Small intestine (tissue), 7 donors: ENCODE measurements at regions not wholly inside any gene's neighbourhood (a gene's known extent, or its start where the extent isn't known, plus 50 kb on each side); places are given as distances from the start of the nearest gene placed in this dataset.

Experiments
- DNase-seq, 2 donors: peaks; one replicate each; pipeline versions ENCODE4 v3.0.0 to v3.0.0-alpha.2; 2013
- FAIRE-seq: peaks from 2 replicates; lab custom pipeline; 2012; peaks lifted over from hg19 to GRCh38; lab: Jason Lieb, UNC
- H3K27ac ChIP-seq, 3 donors: one replicate each; pipeline ENCODE4 v1.5.1; 2013; ENCODE audit warnings: low read length in 2 of 3, mild to moderate bottlenecking in 2 of 3, control low read depth in 1 of 3, inconsistent platforms in 1 of 3, low read depth in 1 of 3, moderate library complexity in 1 of 3
- H3K27me3 ChIP-seq, 3 donors: one replicate each; pipeline ENCODE4 v1.6.1; 2013; ENCODE audit warnings: low read length in 3 of 3, inconsistent platforms in 1 of 3; ENCODE audit not compliant: control insufficient read depth in 3 of 3, insufficient read depth in 3 of 3
- H3K36me3 ChIP-seq, 3 donors: one replicate each; pipeline ENCODE4 v1.6.1; 2013; ENCODE audit warnings: low read length in 3 of 3, inconsistent platforms in 1 of 3, low read depth in 1 of 3, mild to moderate bottlenecking in 1 of 3, moderate library complexity in 1 of 3; ENCODE audit not compliant: control insufficient read depth in 3 of 3, insufficient read depth in 2 of 3
- H3K4me1 ChIP-seq, 3 donors: one replicate each; pipeline ENCODE4 v1.6.1; 2013; ENCODE audit warnings: low read length in 2 of 3, inconsistent platforms in 1 of 3, low read depth in 1 of 3, mild to moderate bottlenecking in 1 of 3, moderate library complexity in 1 of 3; ENCODE audit not compliant: control insufficient read depth in 3 of 3, insufficient read depth in 2 of 3
- H3K4me3 ChIP-seq, 3 donors: one replicate each; pipeline ENCODE4 v1.5.1; 2013; ENCODE audit warnings: low read length in 3 of 3, control low read depth in 1 of 3, inconsistent platforms in 1 of 3, low read depth in 1 of 3, mild to moderate bottlenecking in 1 of 3, moderate library complexity in 1 of 3
- H3K9me3 ChIP-seq, 2 donors: one replicate each; pipeline ENCODE4 v1.6.1; 2013; ENCODE audit warnings: low read depth in 1 of 2, low read length in 1 of 2; ENCODE audit not compliant: control insufficient read depth in 2 of 2, insufficient read depth in 1 of 2
- WGBS, 3 donors: extraction: QIAGEN DNeasy Blood & Tissue Kit; methylation state at CpG; one replicate each; pipeline ENCODE4 v1.1.7; 2013; 5-methylcytosine and 5-hydroxymethylcytosine counted together
- donor health status: healthy with polysubstance abuse.
- donor health status: control.
- donor health status: control.
- donor health status: Bipolar disorder and iron deficiency.
- donor health status: healthy.

DNA sequence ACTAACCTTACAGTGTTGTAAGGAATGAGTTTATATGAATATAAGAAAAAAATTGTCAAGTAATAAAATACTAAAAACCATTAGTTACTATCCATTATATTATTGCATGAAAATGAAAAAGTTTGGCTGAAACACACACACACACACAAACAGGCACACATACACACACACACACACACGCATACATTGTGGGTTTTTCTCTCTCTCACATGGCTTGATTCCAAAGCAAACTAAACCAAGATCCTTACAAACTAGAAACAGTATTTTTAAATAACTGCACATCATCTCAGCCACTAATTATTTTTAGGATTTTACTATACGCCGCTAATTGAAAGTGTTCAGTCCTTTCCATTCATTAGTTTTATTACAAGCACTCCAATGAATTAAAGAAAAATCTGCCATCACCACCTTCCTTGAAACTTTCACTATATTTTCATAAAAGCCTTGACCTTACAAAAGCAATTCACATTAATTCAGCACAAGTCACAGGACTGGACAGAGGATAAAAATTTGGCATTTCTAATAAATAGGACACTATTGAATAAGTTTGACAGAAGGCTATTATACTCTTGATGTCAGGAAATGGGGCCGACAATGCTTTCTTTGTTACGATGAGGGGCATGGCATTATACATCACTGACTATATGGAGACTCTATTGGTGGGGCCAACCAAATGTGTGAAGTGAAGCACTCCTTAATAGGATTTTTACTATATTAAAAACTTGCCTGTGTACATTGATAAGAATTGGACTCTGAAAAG, 187.0 kb upstream of the ESRRG start:
- Histone ChIP-seq H3K4me3 (no peak overlapping the region), H3K36me3 (no peaks in the 10 kb centered on the region), H3K27me3 (no peaks in the 10 kb centered on the region), H3K9me3 (peaks cover 0 to 4% of the 10 kb centered on the region in 2 donors), H3K4me1 (peaks cover 0 to 11% (median 3%) of the 10 kb centered on the region in 3 donors), H3K27ac (no peak overlapping the region)
- 80 to 96% (median 86%) methylated on average over 5 of the region's 5 CpGs for WGBS, 3 donors
- DNase-seq (no peak), FAIRE-seq (no peak)

DNA sequence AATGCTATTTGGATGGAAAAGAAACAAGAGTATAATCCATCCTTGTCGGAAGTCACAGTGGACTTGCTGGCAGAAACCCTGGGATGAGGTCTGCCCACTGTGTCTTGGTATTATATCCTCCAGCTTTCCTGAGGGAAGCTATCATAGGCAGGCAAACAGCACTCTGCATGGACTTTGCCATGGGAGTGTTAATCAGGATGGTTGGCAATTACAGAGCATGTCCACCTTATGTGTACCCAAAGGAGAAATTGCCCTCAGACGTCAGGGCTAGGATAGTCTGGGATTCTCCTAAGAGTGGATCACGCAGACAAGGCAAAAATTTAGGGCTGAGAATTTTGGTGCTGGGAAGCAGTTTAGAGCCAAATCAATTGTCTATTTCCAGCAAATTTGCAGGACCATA, 184.9 kb upstream of the ESRRG start:
- Histone ChIP-seq H3K27me3 (no peaks in the 10 kb centered on the region), H3K9me3 (peaks cover 0 to 4% of the 10 kb centered on the region in 2 donors), H3K4me3 (no peak overlapping the region), H3K36me3 (no peaks in the 10 kb centered on the region), H3K4me1 (peaks cover 0 to 24% (median 3%) of the 10 kb centered on the region in 3 donors), H3K27ac (peak overlapping the region in 2 of 3 donors; percentile 11 to 35)
- DNase-seq, result peak; percentile 56 to 88
- FAIRE-seq, result no peak
- WGBS, 3 donors, result 64 to 84% (median 74%) methylated on average over 3 of the region's 3 CpGs

GRCh38 chr1:216907100-216907499, 183.9 kb upstream of the ESRRG start:
- FAIRE-seq, result no peak
- 89 to 92% (median 91%) methylated on average over 8 of the region's 8 CpGs for WGBS, 3 donors

GRCh38 chr1:216905781-216906180, 182.6 kb upstream of the ESRRG start:
- FAIRE-seq (no peak), DNase-seq (no peak)
- Histone ChIP-seq H3K4me3 (no peak overlapping the region), H3K9me3 (peaks cover 0 to 4% of the 10 kb centered on the region in 2 donors), H3K4me1 (peaks cover 0 to 36% (median 6%) of the 10 kb centered on the region in 3 donors), H3K27me3 (no peaks in the 10 kb centered on the region), H3K27ac (peak overlapping the region in 2 of 3 donors; percentile 71 to 81), H3K36me3 (no peaks in the 10 kb centered on the region)
- WGBS, 3 donors, result 67 to 83% (median 80%) methylated on average over 4 of the region's 4 CpGs

More at GRCh38 chr1:216907100-216907499, 183.9 kb upstream of the ESRRG start:
- no peak overlapping the region for H3K4me3 ChIP-seq
- peaks cover 0 to 4% of the 10 kb centered on the region in 2 donors for H3K9me3 ChIP-seq
- no peaks in the 10 kb centered on the region for H3K36me3 ChIP-seq
- no peak for DNase-seq
- H3K4me1 ChIP-seq, result peaks cover 0 to 34% (median 6%) of the 10 kb centered on the region in 3 donors
- no peak overlapping the region for H3K27ac ChIP-seq
- H3K27me3 ChIP-seq, result no peaks in the 10 kb centered on the region

DNA sequence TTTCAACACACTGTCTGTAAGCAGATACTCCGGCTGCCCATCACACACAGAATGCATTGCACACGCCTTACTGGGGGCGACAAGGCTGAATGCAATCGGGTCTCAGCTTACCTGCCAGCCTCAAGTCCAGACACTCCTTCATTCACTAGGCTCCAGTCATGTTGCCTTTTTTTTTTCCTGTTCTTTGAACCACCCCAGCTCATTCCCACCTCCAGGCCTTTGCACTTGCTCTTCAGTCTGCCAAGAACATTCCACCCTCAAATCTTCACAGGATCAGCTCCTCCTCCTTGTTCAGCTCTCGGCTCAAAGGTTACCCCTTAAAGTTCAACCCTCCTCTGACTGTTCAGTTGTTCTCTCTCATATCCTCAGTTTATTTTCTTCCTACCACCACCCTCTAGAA, 181.9 kb upstream of the ESRRG start:
- Histone ChIP-seq H3K27ac (peak overlapping the region; percentile 48 to 86 (median 81)), H3K36me3 (no peaks in the 10 kb centered on the region), H3K27me3 (no peaks in the 10 kb centered on the region), H3K4me1 (peaks cover 0 to 37% (median 7%) of the 10 kb centered on the region in 3 donors), H3K9me3 (peaks cover 0 to 4% of the 10 kb centered on the region in 2 donors), H3K4me3 (peak overlapping the region in 2 of 3 donors; percentile 21 to 50)
- 13 to 66% (median 54%) methylated on average over 5 of the region's 5 CpGs for WGBS, 3 donors
- DNase-seq (peak; percentile 77 to 97), FAIRE-seq (peak; percentile 39)

- no peaks in the 10 kb centered on the region for H3K36me3 ChIP-seq
- no peak for FAIRE-seq
- peak overlapping the region; percentile 71 to 86 (median 81) for H3K27ac ChIP-seq
Observed at GRCh38 chr1:216904471-216904870, 181.2 kb upstream of the ESRRG start.

GRCh38 chr1:216903382-216903740, 180.1 kb upstream of the ESRRG start:
- Histone ChIP-seq H3K9me3 (peaks cover 0 to 4% of the 10 kb centered on the region in 2 donors), H3K27ac (peak overlapping the region; percentile 52 to 86 (median 81)), H3K4me3 (peak overlapping the region in 1 of 3 donors; percentile 50), H3K4me1 (peaks cover 0 to 40% (median 7%) of the 10 kb centered on the region in 3 donors), H3K27me3 (no peaks in the 10 kb centered on the region), H3K36me3 (no peaks in the 10 kb centered on the region)
- DNase-seq, result peak; percentile 61 to 85
- no peak for FAIRE-seq
- 14 to 52% (median 28%) methylated on average over 2 of the region's 2 CpGs for WGBS, 3 donors

More at GRCh38 chr1:216904471-216904870, 181.2 kb upstream of the ESRRG start:
- H3K9me3 ChIP-seq, result peaks cover 0 to 4% of the 10 kb centered on the region in 2 donors
- DNase-seq, result peak; percentile 72 to 76
- H3K4me3 ChIP-seq, result peak overlapping the region in 2 of 3 donors; percentile 21 to 50
- 14 to 51% (median 32%) methylated on average over 7 of the region's 7 CpGs for WGBS, 3 donors
- H3K27me3 ChIP-seq, result no peaks in the 10 kb centered on the region
- peaks cover 0 to 37% (median 7%) of the 10 kb centered on the region in 3 donors for H3K4me1 ChIP-seq

GRCh38 chr1:216902669-216903381, 179.6 kb upstream of the ESRRG start:
- no peak for FAIRE-seq
- H3K36me3 ChIP-seq, result no peaks in the 10 kb centered on the region

More at GRCh38 chr1:216902669-216903381, 179.6 kb upstream of the ESRRG start:
- WGBS, 3 donors, result 43 to 61% (median 46%) methylated on average over 5 of the region's 5 CpGs
- H3K27me3 ChIP-seq, result no peaks in the 10 kb centered on the region
- H3K4me1 ChIP-seq, result peaks cover 0 to 36% (median 7%) of the 10 kb centered on the region in 3 donors
- H3K9me3 ChIP-seq, result no peaks in the 10 kb centered on the region
- peak overlapping the region; percentile 29 to 84 (median 81) for H3K27ac ChIP-seq
- H3K4me3 ChIP-seq, result peak overlapping the region in 1 of 3 donors; percentile 16
- peak in 1 of 2 donors; percentile 36 for DNase-seq
